ENCODE measurements at regions not wholly inside any gene's neighbourhood (a gene's known extent, or its start where the extent isn't known, plus 50 kb on each side); places are given as distances from the start of the nearest gene placed in this dataset.
A peak's percentile ranks its signal among the peaks of the same experiment; 100 is the strongest.

DNA sequence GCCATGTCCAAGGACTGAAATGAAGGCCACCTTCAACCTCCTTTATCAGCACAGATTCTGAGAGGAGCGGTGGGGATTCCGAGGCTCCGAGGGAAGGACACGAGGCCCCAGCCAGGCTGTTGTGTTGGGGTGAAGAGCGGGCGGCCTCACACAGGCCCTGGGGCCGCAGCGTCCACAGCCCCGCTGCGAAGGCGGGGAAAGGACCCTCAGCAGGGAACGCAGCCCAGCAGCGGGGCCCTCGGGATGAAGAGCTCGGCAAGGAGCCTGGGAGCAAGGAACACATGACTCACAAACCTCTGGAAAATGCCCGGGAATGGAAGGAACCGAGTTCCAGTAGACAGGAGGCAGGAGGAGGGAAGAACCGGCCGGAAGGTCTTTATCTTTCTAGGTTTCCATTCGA lies 227.2 kb downstream of the BRD1 start:
- intact Hi-C loops (cut with DNase I): no loop called here
- DNase-seq (ENCODE audit: low spot score): no peak

DNA sequence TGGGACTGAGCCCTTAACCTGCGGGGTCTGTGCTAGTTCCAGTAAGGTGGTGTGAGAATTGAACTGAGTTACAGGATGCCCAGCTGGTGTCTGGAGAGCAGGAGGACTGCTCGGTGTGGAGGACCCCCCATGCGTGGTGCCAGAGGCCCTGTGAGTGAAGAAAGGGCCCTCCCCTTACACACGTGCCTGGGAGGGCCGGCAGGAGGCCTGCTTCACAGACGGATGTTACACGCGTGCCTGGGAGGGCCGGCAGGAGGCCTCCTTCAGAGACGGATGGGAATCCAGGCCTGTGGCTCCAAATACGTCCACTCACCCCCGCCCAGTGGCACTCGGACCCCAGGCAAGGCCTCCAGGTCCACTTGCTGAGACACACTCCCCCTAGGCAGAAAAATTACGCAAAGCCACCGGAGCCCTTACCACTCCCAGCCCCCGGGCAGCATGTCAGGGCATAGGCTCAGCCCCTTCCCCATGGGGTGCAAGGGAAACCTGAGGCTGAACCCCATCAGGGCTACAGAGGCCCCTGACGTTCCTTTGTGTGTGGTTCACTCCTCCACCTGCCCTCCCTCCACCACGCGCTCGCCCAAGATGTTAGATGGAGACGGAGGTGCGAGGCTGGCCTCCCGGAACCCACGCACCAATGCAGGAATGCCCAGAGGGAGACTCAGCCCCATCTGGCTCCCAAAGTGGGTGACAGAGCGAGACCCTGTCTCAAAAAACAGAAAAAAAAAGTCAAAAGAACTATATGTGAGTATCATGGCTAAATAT lies 227.8 kb downstream of the BRD1 start:
- no peak for DNase-seq (ENCODE audit: low spot score)
- intact Hi-C loops (cut with DNase I): no loop called here

GRCh38 chr22:49599039-49599438 lies 228.6 kb downstream of the BRD1 start:
- DNase-seq (ENCODE audit: low spot score): no peak
- intact Hi-C loops (cut with DNase I): no loop called here

DNA sequence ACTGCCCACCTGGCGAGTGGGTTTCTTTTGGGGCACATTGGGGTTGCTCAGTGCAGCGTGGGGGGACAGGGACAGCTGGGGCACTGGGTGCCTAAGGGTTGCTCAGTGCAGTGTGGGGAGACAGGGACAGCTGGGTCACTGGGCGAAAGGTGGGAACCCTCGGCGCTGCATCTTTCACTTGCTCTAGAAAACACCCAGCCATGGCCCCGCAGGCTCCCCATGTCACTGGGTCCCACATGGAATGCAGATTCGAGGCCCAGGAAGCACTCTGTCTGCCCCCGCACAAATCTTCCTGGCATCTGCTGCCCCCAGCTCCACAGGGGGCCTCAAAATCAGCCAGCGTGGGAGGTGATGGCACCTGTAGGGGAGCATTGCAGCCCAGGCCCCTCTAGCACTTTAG lies 229.3 kb downstream of the BRD1 start:
- intact Hi-C loops (cut with DNase I): no loop called here
- no peak for DNase-seq (ENCODE audit: low spot score)

DNA sequence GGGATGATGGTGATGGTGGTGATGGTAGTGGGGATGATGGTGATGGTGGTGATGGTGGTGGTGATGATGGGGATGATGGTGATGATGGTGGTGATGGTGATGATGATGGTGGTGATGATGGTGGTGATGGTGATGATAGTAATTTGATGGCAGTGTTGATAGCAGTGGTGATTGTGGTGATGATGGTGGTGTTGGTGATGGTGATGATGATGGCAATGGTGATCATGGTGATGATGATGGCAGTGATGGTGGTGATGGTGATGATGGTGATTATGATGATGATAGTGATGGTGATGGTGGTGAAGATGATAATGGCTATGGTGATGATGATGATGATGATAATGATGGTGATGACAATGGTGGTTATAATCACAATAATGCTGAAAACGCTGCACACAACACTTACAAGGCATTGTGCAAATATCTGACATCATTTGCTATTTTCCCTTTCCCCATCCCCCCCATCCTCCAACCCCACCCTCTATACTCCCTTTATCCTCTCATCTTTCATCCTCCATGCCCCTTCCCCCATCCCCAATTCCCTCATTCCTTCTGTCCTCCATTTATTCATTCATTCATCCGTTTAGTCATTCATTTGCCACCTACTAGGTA lies 230.1 kb downstream of the BRD1 start:
- DNase-seq (ENCODE audit: low spot score): no peak
- intact Hi-C loops (cut with DNase I): no loop called here

DNA sequence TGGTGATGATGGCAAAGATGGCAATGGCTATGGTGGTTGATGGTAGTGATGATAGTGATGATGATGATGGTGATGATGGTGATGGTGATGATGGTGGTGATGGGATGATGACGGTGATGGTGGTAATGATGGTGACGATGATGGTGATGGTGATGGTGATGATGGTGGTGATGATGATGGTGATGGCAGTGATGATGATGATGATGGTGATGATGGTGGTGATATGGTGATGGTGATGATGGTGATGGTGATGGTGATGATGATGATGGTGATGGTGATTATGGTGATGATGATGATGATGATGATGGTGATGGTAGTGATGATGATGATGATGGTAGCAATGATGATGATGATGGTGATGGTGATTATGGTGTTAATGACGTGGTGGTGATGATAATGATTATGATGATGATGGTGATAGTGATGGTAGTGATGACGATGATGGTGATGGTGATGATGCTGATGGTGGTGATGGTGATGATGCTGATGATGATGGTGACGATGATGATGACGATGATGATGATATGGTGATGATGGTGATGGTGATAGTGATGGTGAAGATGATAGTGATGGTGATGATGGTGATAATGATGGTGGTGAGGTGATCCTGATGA lies 232.1 kb downstream of the BRD1 start:
- intact Hi-C loops (cut with DNase I): no loop called here
- DNase-seq (ENCODE audit: low spot score): no peak

DNA sequence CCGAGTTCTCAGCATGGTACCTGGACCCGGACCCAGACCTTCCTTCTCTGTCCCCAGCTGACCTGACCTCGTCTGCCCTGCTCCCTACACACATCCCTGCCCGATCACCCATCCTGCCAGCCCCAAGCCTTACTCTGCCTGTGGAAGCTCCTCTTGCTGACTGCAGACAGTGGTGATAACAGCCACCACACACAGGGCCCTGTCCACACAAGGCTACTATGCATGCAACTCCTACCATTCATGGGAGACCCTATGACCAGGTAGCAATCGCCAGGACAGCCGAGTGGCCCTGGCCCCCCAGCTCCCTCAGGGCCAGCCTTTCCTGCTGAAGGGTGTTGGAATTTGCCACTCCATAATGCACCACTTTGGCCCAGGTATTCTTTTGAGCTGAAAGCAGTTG lies 233.6 kb downstream of the BRD1 start:
- intact Hi-C loops (cut with DNase I): no loop called here
- DNase-seq (ENCODE audit: low spot score): no peak

- intact Hi-C loops (cut with DNase I): no loop called here
- no peak for DNase-seq (ENCODE audit: low spot score)
Observed at GRCh38 chr22:49593509-49593908, 234.2 kb downstream of the BRD1 start.

- intact Hi-C loops (cut with DNase I): no loop called here
- no peak for DNase-seq (ENCODE audit: low spot score)
Observed at GRCh38 chr22:49592780-49593501, 234.7 kb downstream of the BRD1 start.

GRCh38 chr22:49590851-49591445 lies 236.7 kb downstream of the BRD1 start:
- intact Hi-C loops (cut with DNase I): no loop called here
- no peak for DNase-seq (ENCODE audit: low spot score)

DNA sequence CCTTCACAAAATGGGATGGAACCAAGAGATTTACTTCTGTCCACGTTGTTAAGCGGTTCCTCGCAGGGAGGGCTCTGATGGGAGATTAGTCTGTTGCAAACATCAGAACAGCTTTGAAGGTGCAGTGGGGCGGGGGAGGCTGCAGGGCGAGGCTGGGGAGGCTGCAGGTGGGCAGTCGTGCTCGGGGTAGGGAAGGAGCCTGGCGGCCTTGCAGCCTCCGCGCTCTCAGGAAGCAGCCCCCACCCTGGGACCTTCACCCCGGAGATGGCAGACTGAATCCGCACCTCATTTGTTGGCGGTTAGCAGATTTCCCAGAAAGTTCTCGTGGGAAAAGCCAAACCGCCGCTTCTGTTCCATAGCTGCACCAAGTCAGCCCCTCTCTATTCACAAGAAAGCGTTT lies 237.3 kb downstream of the BRD1 start:
- intact Hi-C loops (cut with DNase I): no loop called here
- no peak for DNase-seq (ENCODE audit: low spot score)

- intact Hi-C loops (cut with DNase I): no loop called here
- no peak for DNase-seq (ENCODE audit: low spot score)
Observed at GRCh38 chr22:49589811-49590210, 237.9 kb downstream of the BRD1 start.

- intact Hi-C loops (cut with DNase I): no loop called here
- DNase-seq (ENCODE audit: low spot score): no peak
Observed at GRCh38 chr22:49589301-49589700, 238.4 kb downstream of the BRD1 start.

GRCh38 chr22:49588739-49589138 lies 238.9 kb downstream of the BRD1 start:
- intact Hi-C loops (cut with DNase I): no loop called here
- no peak for DNase-seq (ENCODE audit: low spot score)

DNA sequence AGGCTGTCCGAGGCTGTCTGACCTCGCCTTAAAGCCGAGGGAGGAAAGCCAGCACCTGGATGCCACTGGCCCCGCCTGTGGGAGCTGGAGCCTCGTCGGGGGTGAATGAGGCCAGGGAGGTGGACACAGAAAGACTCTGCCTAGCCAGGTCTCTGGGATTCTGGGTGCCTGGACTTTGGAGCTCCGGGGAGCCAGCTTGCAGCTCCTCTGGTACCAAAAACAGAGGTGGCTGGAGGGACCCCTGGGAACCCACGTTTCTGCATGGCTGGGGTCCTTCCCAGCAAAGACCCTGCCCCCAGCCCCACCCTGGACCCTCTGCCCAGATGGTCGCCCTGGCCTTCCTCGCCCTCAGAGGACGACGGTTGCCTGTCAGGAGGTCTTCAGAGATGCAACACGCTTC lies 239.7 kb downstream of the BRD1 start:
- peak; percentile 55 for DNase-seq (ENCODE audit: low spot score)
- intact Hi-C loops (cut with DNase I): no loop called here

DNA sequence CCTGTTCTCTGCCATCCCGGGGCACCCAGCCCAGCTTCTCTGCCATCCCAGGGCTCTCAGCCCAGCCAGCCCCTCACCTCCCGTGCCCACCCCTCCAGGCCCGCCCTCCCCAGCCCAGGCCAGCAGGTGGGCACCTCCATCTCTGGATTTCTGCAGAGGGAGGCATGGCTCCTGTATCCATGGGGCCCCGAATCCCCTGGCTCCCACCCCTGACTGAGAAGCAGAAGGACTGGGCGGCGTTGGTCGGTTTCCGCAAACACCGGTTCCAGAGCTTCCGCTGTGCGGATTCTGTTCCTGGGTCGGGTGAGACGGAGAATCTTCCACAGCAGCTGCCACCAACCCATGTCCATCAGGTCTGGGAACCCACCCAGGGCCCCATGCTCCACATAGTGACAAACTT lies 240.3 kb downstream of the BRD1 start:
- DNase-seq (ENCODE audit: low spot score): peak; percentile 76
- intact Hi-C loops (cut with DNase I): no loop called here

DNA sequence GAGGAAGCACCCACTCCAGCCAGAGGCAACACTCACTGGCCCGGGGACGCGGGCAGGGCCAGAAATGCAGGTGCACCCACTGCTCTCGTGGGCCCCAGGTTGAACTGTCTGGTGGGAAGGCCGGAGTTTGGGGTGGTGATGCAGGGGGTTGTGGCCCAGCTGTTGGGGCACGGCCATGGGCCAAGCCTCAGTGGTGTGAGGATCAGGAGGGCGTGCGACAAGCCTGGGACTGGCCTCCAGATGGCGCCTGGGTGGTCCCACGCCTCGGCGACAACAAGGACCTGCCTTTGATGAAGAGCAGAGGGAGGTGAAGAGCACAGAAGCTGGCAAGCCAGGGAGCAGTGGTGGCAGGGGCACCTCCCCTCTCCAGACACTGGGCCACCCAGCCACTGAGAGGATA lies 240.8 kb downstream of the BRD1 start:
- DNase-seq (ENCODE audit: low spot score): no peak
- intact Hi-C loops (cut with DNase I): no loop called here

GRCh38 chr22:49586244-49586748 lies 241.4 kb downstream of the BRD1 start:
- intact Hi-C loops (cut with DNase I): no loop called here
- no peak for DNase-seq (ENCODE audit: low spot score)

DNA sequence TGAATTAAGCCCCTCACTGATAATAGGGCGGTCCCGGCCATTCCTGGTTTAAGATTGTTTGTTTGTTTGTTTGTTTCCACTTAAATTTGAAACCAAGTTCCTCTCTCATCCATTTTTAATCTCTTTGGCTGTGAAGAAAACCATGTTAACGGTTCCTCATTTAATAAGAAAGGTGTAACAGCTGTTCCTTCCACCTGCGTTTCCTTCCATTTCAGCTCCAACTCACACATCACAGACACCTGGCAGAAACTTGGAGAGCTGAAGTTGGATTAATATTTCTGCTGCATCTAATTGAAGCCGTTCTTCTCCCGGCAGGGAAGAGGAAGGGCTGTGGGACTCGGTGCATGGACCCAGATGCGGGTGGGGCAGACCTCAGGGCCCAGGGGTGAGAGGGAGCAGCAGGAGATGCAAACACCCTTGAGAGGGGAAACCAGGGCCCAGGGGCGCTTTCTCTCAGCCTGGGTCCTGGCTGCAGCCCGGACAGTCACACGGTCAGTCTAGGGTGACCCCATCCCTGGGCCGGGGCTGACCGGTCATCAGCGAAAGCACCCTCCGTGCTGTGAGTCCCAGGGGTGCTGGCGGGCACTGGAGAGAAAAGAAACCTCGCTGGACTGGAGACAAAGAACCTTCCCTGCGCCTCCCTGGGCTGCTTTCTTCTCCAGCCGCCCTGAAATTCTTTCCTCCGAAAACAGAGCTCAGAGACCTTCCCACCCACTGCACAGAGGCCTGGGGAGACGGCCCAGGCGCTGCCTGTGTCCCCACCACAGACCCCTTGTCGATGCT lies 242.0 kb downstream of the BRD1 start:
- no peak for DNase-seq (ENCODE audit: low spot score)
- intact Hi-C loops (cut with DNase I): no loop called here
